ENCODE measurements at regions not wholly inside any gene's neighbourhood (a gene's known extent, or its start where the extent isn't known, plus 50 kb on each side); places are given as distances from the start of the nearest gene placed in this dataset.

- TF ChIP-seq POLR2AphosphoS5 (IDR thresholded peaks at IDR 0.05) (peak; percentile 78), CTCF (IDR thresholded peaks at IDR 0.05) (no peak)
These were observed 421.0 kb upstream of the TSHZ3 start for GRCh38 chr19:31770223-31770622.
